ENCODE measurements at regions not wholly inside any gene's neighbourhood (a gene's known extent, or its start where the extent isn't known, plus 50 kb on each side); places are given as distances from the start of the nearest gene placed in this dataset.
A peak's percentile ranks its signal among the peaks of the same experiment; 100 is the strongest.
"Not testable (repeated sequence)": the region's sequence is repeated elsewhere in the genome, so short reads cannot be mapped to it uniquely, and the experiment has no call there.

GRCh38 chr14:22285991-22286390, 303.0 kb downstream of the DAD1 start:
- no peak for FAIRE-seq

- no peak for FAIRE-seq
Measured at GRCh38 chr14:22282949-22283348, 306.1 kb downstream of the DAD1 start.

GRCh38 chr14:22282417-22282816, 306.6 kb downstream of the DAD1 start:
- FAIRE-seq: no peak

- not testable (repeated sequence) for FAIRE-seq
Measured at GRCh38 chr14:22281447-22281874, 307.6 kb downstream of the DAD1 start.

GRCh38 chr14:22280497-22281316, 308.3 kb downstream of the DAD1 start:
- no peak for FAIRE-seq

- peak; percentile 80 for FAIRE-seq
Measured at GRCh38 chr14:22276913-22277816, 311.9 kb downstream of the DAD1 start.

GRCh38 chr14:22271838-22272799, 316.9 kb downstream of the DAD1 start:
- FAIRE-seq: no peak

GRCh38 chr14:22268875-22269274, 320.1 kb downstream of the DAD1 start:
- no peak for FAIRE-seq

- no peak for FAIRE-seq
Measured at GRCh38 chr14:22266683-22267082, 322.3 kb downstream of the DAD1 start.

GRCh38 chr14:22266142-22266442, 322.9 kb downstream of the DAD1 start:
- FAIRE-seq: no peak

GRCh38 chr14:22265319-22266141, 323.5 kb downstream of the DAD1 start:
- no peak for FAIRE-seq

- no peak for FAIRE-seq
Measured at GRCh38 chr14:22264759-22265158, 324.3 kb downstream of the DAD1 start.

- FAIRE-seq: no peak
Measured at GRCh38 chr14:22263961-22264360, 325.1 kb downstream of the DAD1 start.

GRCh38 chr14:22262881-22263280, 326.1 kb downstream of the DAD1 start:
- no peak for FAIRE-seq

GRCh38 chr14:22255017-22255950, 333.7 kb downstream of the DAD1 start:
- FAIRE-seq: no peak

GRCh38 chr14:22252686-22253085, 336.3 kb downstream of the DAD1 start:
- FAIRE-seq: no peak

- FAIRE-seq: no peak
Measured at GRCh38 chr14:22251090-22251489, 337.9 kb downstream of the DAD1 start.

- no peak for FAIRE-seq
Measured at GRCh38 chr14:22249770-22250169, 339.3 kb downstream of the DAD1 start.

- no peak for FAIRE-seq
Measured at GRCh38 chr14:22243971-22244581, 344.9 kb downstream of the DAD1 start.

- not testable (repeated sequence) for FAIRE-seq
Measured at GRCh38 chr14:22238320-22238719, 350.7 kb downstream of the DAD1 start.
